HCT116 (cell line): ENCODE measurements at regions not wholly inside any gene's neighbourhood (a gene's known extent, or its start where the extent isn't known, plus 50 kb on each side); places are given as distances from the start of the nearest gene placed in this dataset.

Experiments
- ATAC-seq: fragments of 200-7000 bp; cut with Tn5 transposase; 2 replicates; pipeline ENCODE4 v1.9.1; 2020; ENCODE audit warnings: mild to moderate bottlenecking, moderate library complexity
- BruUV-seq: library from RNA; stranded (reverse); fragments of 400-500 nt; replicated peaks from 2 replicates; lab custom pipeline; 2021; lab: Mats Ljungman, UMichigan
- CTCF ChIA-PET: fragments of 300-600 bp; sonication (Branson Sonifier 250); formaldehyde crosslinking; loops from one replicate; lab custom pipeline; 2021; ENCODE audit warnings: antibody characterized with exemption; lab: Charles Lee
- POLR2A ChIA-PET: fragments of 300-600, 350-600 bp; sonication (Branson Sonifier 250); formaldehyde crosslinking; loops from one replicate; lab custom pipeline; 2021; ENCODE audit warnings: antibody characterized with exemption; lab: Charles Lee
- RAD21 ChIA-PET, 2 experiments: fragments of 300-600 bp; sonication (Branson Sonifier 250); formaldehyde crosslinking; loops; one replicate each; lab custom pipeline; 2023; ENCODE audit warnings: low total read pairs in 2 of 2; ENCODE audit not compliant: uncharacterized antibody in 2 of 2, unreplicated experiment in 2 of 2, low non-redundant PET in 1 of 2; lab: Charles Lee
- DNase-seq: peaks from one replicate; pipeline ENCODE4 v3.0.0-alpha.2; 2010; ENCODE audit warnings: low read depth, low spot score
- H2AFZ ChIP-seq: fragments of 200-600 bp; shearing (Covaris generic), sonication (generic); 2 replicates; pipeline ENCODE4 v1.6.1; 2017; ENCODE audit warnings: low read depth, mixed run types, mixed read lengths, antibody characterized with exemption, low read length; ENCODE audit not compliant: poor library complexity, severe bottlenecking
- H3K27ac ChIP-seq: 2 replicates; pipeline ENCODE4 v1.5.1; 2012; ENCODE audit warnings: low read depth, low read length
- H3K27me3 ChIP-seq: fragments of 200-600 bp; sonication (generic); 2 replicates; pipeline ENCODE4 v1.6.1; 2016; ENCODE audit warnings: mixed run types, low read length, mixed read lengths; ENCODE audit not compliant: insufficient read depth
- H3K36me3 ChIP-seq, 2 experiments: fragments of 200-500 bp in 1 of 2; fragments of 200-600 bp in 1 of 2; sonication (Bioruptor generic) in 1 of 2; sonication (generic) in 1 of 2; 2 replicates each; pipeline versions ENCODE4 v1.5.1 to v1.6.1; 2014 to 2016; ENCODE audit warnings: low read length in 2 of 2, inconsistent platforms in 1 of 2, mixed read lengths in 1 of 2, mixed run types in 1 of 2; ENCODE audit not compliant: insufficient read depth in 2 of 2, control insufficient read depth in 1 of 2
- H3K4me1 ChIP-seq, 2 experiments: fragments of 200-600 bp in 1 of 2; sonication (generic) in 1 of 2; 2 replicates each; pipeline versions ENCODE4 v1.5.1 to v1.6.1; 2012 to 2017; ENCODE audit warnings: low read length in 2 of 2, inconsistent platforms in 1 of 2, mild to moderate bottlenecking in 1 of 2, mixed read lengths in 1 of 2, mixed run types in 1 of 2, moderate library complexity in 1 of 2; ENCODE audit not compliant: insufficient read depth in 2 of 2, control insufficient read depth in 1 of 2
- H3K4me2 ChIP-seq: fragments of 200-600 bp; sonication (generic); 2 replicates; pipeline ENCODE4 v1.6.1; 2017; ENCODE audit warnings: mixed run types, low read length, mixed read lengths
- H3K4me3 ChIP-seq, 2 experiments: fragments of 200-600 bp in 1 of 2; sonication (generic) in 1 of 2; replicated peaks in 1 of 2; 2 replicates each; pipeline ENCODE4 v1.5.1; 2011 to 2016; ENCODE audit warnings: low read length in 2 of 2, control low read depth in 1 of 2, low read depth in 1 of 2, mild to moderate bottlenecking in 1 of 2, mixed read lengths in 1 of 2, mixed run types in 1 of 2
- H3K79me2 ChIP-seq: fragments of 200-600 bp; sonication (generic); 2 replicates; pipeline ENCODE4 v1.6.1; 2017; ENCODE audit warnings: mild to moderate bottlenecking, mixed run types, low read length, moderate library complexity, mixed read lengths; ENCODE audit not compliant: insufficient read depth
- H3K9ac ChIP-seq: fragments of 200-600 bp; sonication (generic); 2 replicates; pipeline ENCODE4 v1.6.1; 2016; ENCODE audit warnings: low read length, mixed read lengths
- H3K9me2 ChIP-seq: fragments of 200-600 bp; sonication (generic), shearing (Covaris generic); 2 replicates; pipeline ENCODE4 v1.6.1; 2017; ENCODE audit warnings: mixed run types, mild to moderate bottlenecking, moderate library complexity; ENCODE audit not compliant: insufficient read depth
- H3K9me3 ChIP-seq, 2 experiments: fragments of 200-500 bp in 1 of 2; fragments of 200-600 bp in 1 of 2; sonication (Bioruptor generic) in 1 of 2; sonication (generic) in 1 of 2; 2 replicates each; pipeline ENCODE4 v1.6.1; 2014 to 2017; ENCODE audit warnings: low read length in 2 of 2, mixed read lengths in 2 of 2, inconsistent platforms in 1 of 2, low read depth in 1 of 2, mild to moderate bottlenecking in 1 of 2, mixed run types in 1 of 2, moderate library complexity in 1 of 2; ENCODE audit not compliant: control insufficient read depth in 1 of 2, insufficient read depth in 1 of 2
- H4K20me1 ChIP-seq: fragments of 200-600 bp; sonication (generic), shearing (Covaris generic); 2 replicates; pipeline ENCODE4 v1.6.1; 2017; ENCODE audit warnings: mixed run types, mild to moderate bottlenecking, moderate library complexity; ENCODE audit not compliant: insufficient read depth
- ATF3 ChIP-seq: IDR thresholded peaks from 2 replicates; pipeline ENCODE4 v1.6.1; 2012
- CBX3 ChIP-seq: IDR thresholded peaks from 2 replicates; pipeline ENCODE4 v1.6.1; 2012; ENCODE audit warnings: low read depth
- CEBPB ChIP-seq: IDR thresholded peaks from 2 replicates; pipeline ENCODE4 v1.6.1; 2012; ENCODE audit warnings: low read depth
- CTCF ChIP-seq, 3 experiments: fragments of 200-600 bp in 1 of 3; sonication (generic) in 1 of 3; IDR thresholded peaks in 2 of 3; conservative IDR thresholded peaks in 1 of 3; 2 replicates each; pipeline ENCODE4 v1.5.1; 2012 to 2017; ENCODE audit warnings: low read depth in 2 of 3, low read length in 2 of 3, antibody characterized with exemption in 1 of 3, borderline replicate concordance in 1 of 3, control low read depth in 1 of 3, mild to moderate bottlenecking in 1 of 3, mixed read lengths in 1 of 3, mixed run types in 1 of 3, moderate library complexity in 1 of 3; ENCODE audit not compliant: insufficient read depth in 1 of 3
- EGR1 ChIP-seq: IDR thresholded peaks from 2 replicates; pipeline ENCODE4 v1.6.1; 2012; ENCODE audit warnings: low read depth
- ELF1 ChIP-seq: IDR thresholded peaks from 2 replicates; pipeline ENCODE4 v1.6.1; 2012; ENCODE audit warnings: low read depth, borderline replicate concordance
- FOSL1 ChIP-seq: IDR thresholded peaks from 2 replicates; pipeline ENCODE4 v1.6.1; 2012; ENCODE audit warnings: low read depth
- JUND ChIP-seq: IDR thresholded peaks from 2 replicates; pipeline ENCODE4 v1.6.1; 2012
- MAX ChIP-seq: IDR thresholded peaks from 2 replicates; pipeline ENCODE4 v1.6.1; 2012
- REST ChIP-seq: IDR thresholded peaks from 2 replicates; pipeline ENCODE4 v1.6.1; 2012; ENCODE audit warnings: low read depth
- SP1 ChIP-seq: IDR thresholded peaks from 2 replicates; pipeline ENCODE4 v1.6.1; 2012; ENCODE audit warnings: low read depth
- YY1 ChIP-seq: IDR thresholded peaks from 2 replicates; pipeline ENCODE4 v1.6.1; 2011; ENCODE audit warnings: low read length, low read depth, moderate library complexity, mild to moderate bottlenecking; ENCODE audit not compliant: insufficient replicate concordance; ENCODE audit errors: extremely low read depth
- ZBTB33 ChIP-seq: IDR thresholded peaks from 2 replicates; pipeline ENCODE4 v1.6.1; 2011; ENCODE audit warnings: mild to moderate bottlenecking, low read length, moderate library complexity; ENCODE audit not compliant: insufficient replicate concordance; ENCODE audit errors: extremely low read depth
- intact Hi-C: fragments of 100-400 bp; cut with micrococcal nuclease; formaldehyde crosslinking; loops from 2 replicates; pipeline ENCODE4 v1.10.0; 2022

- ChIA-PET POLR2A (no interaction called here), RAD21 (no interaction called here), CTCF (no interaction called here)
- H3K27me3 ChIP-seq: no peaks in the 10 kb centered on the region
- H3K79me2 ChIP-seq: no peaks in the 10 kb centered on the region
- BruUV-seq: no TSS peak
- no peaks in the 10 kb centered on the region for H3K36me3 ChIP-seq
- no peak for ATAC-seq
- no peaks in the 10 kb centered on the region for H3K9me2 ChIP-seq
- no peaks in the 10 kb centered on the region for H3K4me1 ChIP-seq
- DNase-seq: no peak
- no peak overlapping the region for H3K9ac ChIP-seq
- no peak overlapping the region for H3K4me3 ChIP-seq
- H2AFZ ChIP-seq: no peak overlapping the region
- intact Hi-C loops: no loop called here
- TF ChIP-seq ZBTB33 (no peak), EGR1 (no peak), ELF1 (no peak), SP1 (no peak), JUND (no peak), YY1 (no peak), MAX (no peak), CBX3 (no peak), ATF3 (no peak), CTCF (IDR thresholded peaks at IDR 0.05 in 2 of 3, conservative IDR thresholded peaks at IDR 0.05 in 1 of 3; ENCODE audit: borderline replicate concordance in 1 of 3, insufficient read depth in 1 of 3, low read depth in 2 of 3, low read length in 2 of 3) (no peak), REST (no peak), FOSL1 (no peak), CEBPB (no peak)
- no peak overlapping the region for H3K27ac ChIP-seq
- no peak overlapping the region for H3K4me2 ChIP-seq
- no peaks in the 10 kb centered on the region for H3K9me3 ChIP-seq
- no peaks in the 10 kb centered on the region for H4K20me1 ChIP-seq
Observed at GRCh38 chr1:87739141-87739540, 410.5 kb downstream of the LMO4 start.
